ENCODE measurements at regions not wholly inside any gene's neighbourhood (a gene's known extent, or its start where the extent isn't known, plus 50 kb on each side); places are given as distances from the start of the nearest gene placed in this dataset.

DNA sequence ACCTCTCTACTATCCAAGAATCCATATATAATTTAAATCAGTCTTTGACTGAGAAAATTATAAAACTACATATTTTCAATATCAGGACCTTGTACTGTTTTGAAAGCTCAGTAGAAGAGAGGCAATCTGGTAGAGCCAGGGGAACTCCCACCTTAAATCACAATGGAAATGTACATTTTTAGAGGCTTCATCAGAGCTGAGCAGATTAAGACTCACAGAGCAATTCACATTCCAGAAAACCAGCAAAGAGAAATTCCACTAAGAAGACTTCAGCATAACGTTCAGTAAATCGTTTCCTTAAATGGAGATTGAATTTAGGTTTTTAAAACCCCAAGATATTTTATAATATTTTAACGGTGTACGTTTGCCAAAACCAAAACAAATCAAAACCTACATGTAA is 227.8 kb upstream of the TRPM3 start:
- TF ChIP-seq, protein P1, sequence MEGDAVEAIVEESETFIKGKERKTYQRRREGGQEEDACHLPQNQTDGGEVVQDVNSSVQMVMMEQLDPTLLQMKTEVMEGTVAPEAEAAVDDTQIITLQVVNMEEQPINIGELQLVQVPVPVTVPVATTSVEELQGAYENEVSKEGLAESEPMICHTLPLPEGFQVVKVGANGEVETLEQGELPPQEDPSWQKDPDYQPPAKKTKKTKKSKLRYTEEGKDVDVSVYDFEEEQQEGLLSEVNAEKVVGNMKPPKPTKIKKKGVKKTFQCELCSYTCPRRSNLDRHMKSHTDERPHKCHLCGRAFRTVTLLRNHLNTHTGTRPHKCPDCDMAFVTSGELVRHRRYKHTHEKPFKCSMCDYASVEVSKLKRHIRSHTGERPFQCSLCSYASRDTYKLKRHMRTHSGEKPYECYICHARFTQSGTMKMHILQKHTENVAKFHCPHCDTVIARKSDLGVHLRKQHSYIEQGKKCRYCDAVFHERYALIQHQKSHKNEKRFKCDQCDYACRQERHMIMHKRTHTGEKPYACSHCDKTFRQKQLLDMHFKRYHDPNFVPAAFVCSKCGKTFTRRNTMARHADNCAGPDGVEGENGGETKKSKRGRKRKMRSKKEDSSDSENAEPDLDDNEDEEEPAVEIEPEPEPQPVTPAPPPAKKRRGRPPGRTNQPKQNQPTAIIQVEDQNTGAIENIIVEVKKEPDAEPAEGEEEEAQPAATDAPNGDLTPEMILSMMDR (IDR thresholded peaks at IDR 0.05), result no peak
- TF ChIP-seq, protein P2, sequence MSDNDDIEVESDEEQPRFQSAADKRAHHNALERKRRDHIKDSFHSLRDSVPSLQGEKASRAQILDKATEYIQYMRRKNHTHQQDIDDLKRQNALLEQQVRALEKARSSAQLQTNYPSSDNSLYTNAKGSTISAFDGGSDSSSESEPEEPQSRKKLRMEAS (IDR thresholded peaks at IDR 0.05), result no peak
- TF ChIP-seq CHD2 (IDR thresholded peaks at IDR 0.05; ENCODE audit: low read length, partially characterized antibody), result no peak
- TF ChIP-seq POLR2A (IDR thresholded peaks at IDR 0.05; ENCODE audit: low read length), result no peak
- no peak for TF ChIP-seq ZFP36 (IDR thresholded peaks at IDR 0.05; ENCODE audit: borderline replicate concordance, partially characterized antibody)
- TF ChIP-seq TFCP2L1 (CRISPR knock-in tag; IDR thresholded peaks at IDR 0.05), result no peak
- TF ChIP-seq, protein P3, sequence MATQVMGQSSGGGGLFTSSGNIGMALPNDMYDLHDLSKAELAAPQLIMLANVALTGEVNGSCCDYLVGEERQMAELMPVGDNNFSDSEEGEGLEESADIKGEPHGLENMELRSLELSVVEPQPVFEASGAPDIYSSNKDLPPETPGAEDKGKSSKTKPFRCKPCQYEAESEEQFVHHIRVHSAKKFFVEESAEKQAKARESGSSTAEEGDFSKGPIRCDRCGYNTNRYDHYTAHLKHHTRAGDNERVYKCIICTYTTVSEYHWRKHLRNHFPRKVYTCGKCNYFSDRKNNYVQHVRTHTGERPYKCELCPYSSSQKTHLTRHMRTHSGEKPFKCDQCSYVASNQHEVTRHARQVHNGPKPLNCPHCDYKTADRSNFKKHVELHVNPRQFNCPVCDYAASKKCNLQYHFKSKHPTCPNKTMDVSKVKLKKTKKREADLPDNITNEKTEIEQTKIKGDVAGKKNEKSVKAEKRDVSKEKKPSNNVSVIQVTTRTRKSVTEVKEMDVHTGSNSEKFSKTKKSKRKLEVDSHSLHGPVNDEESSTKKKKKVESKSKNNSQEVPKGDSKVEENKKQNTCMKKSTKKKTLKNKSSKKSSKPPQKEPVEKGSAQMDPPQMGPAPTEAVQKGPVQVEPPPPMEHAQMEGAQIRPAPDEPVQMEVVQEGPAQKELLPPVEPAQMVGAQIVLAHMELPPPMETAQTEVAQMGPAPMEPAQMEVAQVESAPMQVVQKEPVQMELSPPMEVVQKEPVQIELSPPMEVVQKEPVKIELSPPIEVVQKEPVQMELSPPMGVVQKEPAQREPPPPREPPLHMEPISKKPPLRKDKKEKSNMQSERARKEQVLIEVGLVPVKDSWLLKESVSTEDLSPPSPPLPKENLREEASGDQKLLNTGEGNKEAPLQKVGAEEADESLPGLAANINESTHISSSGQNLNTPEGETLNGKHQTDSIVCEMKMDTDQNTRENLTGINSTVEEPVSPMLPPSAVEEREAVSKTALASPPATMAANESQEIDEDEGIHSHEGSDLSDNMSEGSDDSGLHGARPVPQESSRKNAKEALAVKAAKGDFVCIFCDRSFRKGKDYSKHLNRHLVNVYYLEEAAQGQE (IDR thresholded peaks at IDR 0.05), result no peak
- no peak for TF ChIP-seq EHMT2 (IDR thresholded peaks at IDR 0.05; ENCODE audit: low read depth)
- no peak for TF ChIP-seq MYC (IDR thresholded peaks at IDR 0.05; ENCODE audit: borderline replicate concordance, low read length)
- TF ChIP-seq FOSL2 (IDR thresholded peaks at IDR 0.05), result no peak
- TF ChIP-seq FOSL2 (CRISPR knock-in tag; IDR thresholded peaks at IDR 0.05), result no peak
- no peak for TF ChIP-seq CHD4 (IDR thresholded peaks at IDR 0.05; ENCODE audit: borderline replicate concordance)
- TF ChIP-seq RNF2 (IDR thresholded peaks at IDR 0.05; ENCODE audit: borderline replicate concordance, low read depth), result no peak
- no peak for TF ChIP-seq PHF8 (IDR thresholded peaks at IDR 0.05; ENCODE audit: borderline replicate concordance, low read depth)
- TF ChIP-seq HOXA7 (CRISPR knock-in tag; IDR thresholded peaks at IDR 0.05), result no peak

Measured in A549 (cell line).